HG02623 (cell line): ENCODE measurements at regions not wholly inside any gene's neighbourhood (a gene's known extent, or its start where the extent isn't known, plus 50 kb on each side); places are given as distances from the start of the nearest gene placed in this dataset.
"Not testable (repeated sequence)": the region's sequence is repeated elsewhere in the genome, so short reads cannot be mapped to it uniquely, and the experiment has no call there.

Experiments
- ATAC-seq: cut with Tn5 transposase; IDR thresholded peaks from one replicate; pipeline ENCODE4 v1.9.1; 2021; ENCODE audit warnings: moderate library complexity; ENCODE audit not compliant: unreplicated experiment

GRCh38 chr6:150495126-150495525 is 104.6 kb upstream of the PLEKHG1 start:
- ATAC-seq = no peak

DNA sequence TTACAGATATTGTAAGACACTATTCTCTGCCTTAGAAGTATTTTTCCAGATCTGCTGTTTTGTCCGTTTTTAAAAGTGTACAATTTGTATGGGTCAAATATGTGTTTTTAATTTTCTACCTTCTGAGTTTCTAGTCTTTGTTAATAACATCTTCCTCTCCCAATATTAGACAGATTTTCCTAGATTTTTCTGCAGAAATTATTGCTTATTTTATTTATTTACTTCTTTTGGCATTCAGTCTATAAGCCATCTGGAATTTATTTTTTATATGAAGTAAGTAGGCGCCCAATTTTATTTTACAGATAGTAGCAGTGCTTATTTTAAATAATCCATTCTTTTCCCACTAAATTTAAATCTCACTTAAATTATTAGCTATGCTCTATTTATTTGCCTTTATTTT is 103.1 kb upstream of the PLEKHG1 start:
- ATAC-seq = no peak

GRCh38 chr6:150499882-150500312 is 99.8 kb upstream of the PLEKHG1 start:
- ATAC-seq = no peak

DNA sequence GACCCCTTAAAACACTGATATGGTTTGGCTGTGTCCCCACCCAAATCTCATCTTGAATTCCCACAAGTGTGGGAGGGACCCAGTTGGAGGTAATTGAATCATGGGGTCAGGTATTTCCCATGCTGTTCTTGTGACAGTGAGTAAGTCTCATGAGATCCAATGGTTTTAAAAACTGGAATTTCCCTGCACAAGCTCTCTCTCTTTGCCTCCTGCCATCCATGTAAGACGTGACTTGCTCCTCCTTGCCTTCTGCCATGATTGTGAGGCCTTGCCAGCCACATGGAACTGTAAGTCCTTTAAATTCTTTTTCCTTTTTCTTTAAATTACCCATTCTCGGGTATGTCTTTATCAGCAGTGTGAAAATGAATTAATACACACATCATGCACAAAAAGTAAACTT is 99.1 kb upstream of the PLEKHG1 start:
- ATAC-seq = not testable (repeated sequence)

- ATAC-seq = no peak
Observed at GRCh38 chr6:150503041-150503440, 96.6 kb upstream of the PLEKHG1 start.

GRCh38 chr6:150503586-150504339 is 95.9 kb upstream of the PLEKHG1 start:
- no peak for ATAC-seq

- not testable (repeated sequence) for ATAC-seq
Observed at GRCh38 chr6:150507361-150507760, 92.3 kb upstream of the PLEKHG1 start.

DNA sequence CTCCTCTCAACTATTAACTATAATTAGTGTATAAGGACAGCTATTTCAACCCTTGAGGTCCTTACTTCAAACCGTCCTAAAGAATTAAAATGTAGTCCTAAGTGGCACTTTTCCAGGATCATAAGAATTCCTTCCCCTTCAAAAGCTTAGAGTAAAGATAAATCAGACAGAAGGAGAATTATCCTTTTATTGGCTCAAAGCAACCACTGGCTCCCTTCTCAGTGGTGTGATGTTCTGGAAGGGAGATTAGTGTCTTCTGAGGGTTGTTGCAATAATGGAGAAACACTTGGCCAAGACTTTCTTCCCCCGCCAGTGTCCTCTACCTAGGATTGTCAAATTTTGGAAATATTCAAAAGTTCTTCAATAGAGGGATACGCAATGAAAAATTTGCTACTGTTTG is 89.1 kb upstream of the PLEKHG1 start:
- no peak for ATAC-seq

DNA sequence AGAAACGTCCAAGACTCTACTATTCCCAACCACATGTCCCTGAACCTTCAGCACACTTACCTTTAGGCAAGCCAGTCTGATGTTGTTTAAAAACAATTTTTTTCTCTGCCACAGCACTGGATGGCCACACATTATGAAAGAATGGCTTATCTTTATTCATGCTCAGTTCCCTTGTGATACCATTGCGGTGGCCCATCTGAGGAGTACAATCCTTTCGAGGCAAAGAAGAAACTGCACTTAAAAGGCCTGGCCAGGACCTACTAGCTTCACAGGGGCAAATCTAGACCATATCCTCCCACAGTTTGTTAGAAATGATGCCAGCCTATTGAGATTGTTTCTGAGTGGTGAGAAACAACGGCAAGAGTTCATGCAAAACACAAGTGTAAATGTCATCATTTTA is 88.4 kb upstream of the PLEKHG1 start:
- ATAC-seq = no peak

DNA sequence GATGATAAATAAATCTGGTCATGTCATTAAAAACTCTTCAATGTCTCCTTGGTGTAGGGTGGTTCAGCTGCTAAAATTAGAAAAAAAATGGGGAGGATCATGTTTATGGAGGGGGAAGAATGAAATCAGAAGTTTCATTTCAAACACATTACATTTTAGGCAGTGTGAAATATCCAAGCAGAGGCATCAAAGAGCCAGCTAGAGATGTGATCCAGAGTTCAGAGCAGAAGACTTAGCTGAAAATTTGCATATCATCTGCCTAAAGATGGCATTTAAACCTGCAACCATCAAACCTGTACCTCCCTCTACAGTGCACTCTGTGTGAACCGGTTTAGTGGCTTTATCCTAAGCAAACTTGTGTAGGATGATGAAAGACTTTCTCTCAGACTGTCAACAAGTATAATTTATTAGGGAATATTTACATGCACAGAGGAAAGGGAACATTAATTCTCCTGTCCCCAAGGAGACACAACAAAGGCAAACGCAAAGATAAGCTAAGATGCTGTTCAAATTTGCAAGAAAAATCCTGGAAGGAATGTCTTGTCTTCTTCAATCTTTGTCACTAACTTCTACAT is 84.8 kb upstream of the PLEKHG1 start:
- no peak for ATAC-seq

GRCh38 chr6:150516199-150516598 is 83.5 kb upstream of the PLEKHG1 start:
- no peak for ATAC-seq

DNA sequence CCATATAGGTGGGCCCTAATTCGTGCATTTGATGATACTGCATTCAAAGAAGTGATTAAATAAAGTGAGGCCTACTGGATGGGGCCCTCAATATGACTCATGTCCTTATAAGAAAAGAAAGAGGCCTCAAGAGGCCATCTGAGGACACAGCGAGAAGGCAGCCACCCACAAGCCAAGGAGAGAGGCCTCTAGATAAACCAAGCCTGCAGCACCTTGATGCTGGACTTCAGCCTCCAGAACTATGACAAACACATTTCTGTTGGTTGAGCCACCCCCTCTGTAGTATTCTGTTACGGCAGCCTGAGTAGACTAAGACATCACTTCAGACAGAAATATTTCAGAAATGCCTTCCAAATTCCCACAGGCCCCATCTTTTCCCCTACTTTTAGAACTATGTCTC is 82.5 kb upstream of the PLEKHG1 start:
- ATAC-seq = no peak

GRCh38 chr6:150521482-150521881 is 78.2 kb upstream of the PLEKHG1 start:
- no peak for ATAC-seq

- not testable (repeated sequence) for ATAC-seq
Observed at GRCh38 chr6:150523216-150523615, 76.5 kb upstream of the PLEKHG1 start.

DNA sequence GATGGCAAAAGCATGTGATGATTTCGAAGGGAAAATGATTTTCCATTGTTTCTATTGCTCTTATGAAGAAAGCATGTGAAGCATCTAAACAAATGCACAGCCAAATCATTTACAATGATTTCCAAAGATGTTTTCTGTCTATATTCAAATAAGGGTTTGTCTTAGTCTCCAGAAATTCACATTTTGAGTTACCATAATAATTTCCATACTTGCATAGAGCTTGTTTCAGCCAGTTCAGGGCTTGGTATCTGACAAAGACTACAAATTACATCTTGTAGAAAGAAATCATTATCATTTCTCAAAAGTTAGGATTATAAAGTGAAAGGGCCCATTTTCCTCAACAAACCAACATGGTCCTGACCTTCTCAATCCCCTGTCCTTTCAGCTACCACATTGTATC is 74.4 kb upstream of the PLEKHG1 start:
- no peak for ATAC-seq

- ATAC-seq = no peak
Observed at GRCh38 chr6:150527100-150527499, 72.6 kb upstream of the PLEKHG1 start.

- ATAC-seq = no peak
Observed at GRCh38 chr6:150528648-150529285, 70.9 kb upstream of the PLEKHG1 start.

DNA sequence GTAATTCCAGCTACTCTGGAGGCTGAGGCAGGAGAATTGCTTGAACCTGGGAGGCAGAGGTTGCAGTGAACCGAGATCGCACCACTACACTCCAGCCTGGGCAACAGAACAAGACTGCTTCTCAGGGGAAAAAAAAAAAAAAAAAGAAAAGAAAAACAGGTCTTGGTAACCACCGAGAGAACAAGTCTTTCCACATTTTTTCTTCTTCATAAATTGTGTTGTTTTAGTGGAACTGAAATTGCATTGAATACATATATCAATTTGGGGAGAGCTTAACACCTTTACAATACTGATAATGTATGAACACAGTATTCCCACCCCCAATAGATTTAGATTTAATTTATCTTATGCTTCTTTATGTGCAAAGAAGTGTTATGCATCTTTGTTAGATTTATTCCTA is 70.0 kb upstream of the PLEKHG1 start:
- ATAC-seq = no peak

- no peak for ATAC-seq
Observed at GRCh38 chr6:150531957-150532356, 67.7 kb upstream of the PLEKHG1 start.

DNA sequence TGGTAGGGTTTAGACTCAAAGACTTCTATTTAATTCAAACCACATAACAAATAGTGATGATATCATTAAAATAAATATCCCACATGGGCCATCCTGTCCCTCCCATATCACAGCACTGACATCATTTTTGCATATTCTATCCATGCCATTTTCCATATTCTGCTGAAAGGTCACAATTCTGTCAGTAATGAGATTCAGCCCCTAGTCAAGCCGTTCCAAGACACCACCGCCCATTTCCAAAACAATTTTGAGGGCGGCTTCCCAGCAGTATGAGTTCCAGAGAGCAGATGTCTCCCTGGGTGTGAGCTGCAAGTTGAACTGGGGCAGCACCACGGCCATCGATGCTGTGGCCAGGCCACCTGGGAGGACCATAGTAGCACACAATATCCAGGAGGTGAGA is 65.1 kb upstream of the PLEKHG1 start:
- ATAC-seq = no peak

DNA sequence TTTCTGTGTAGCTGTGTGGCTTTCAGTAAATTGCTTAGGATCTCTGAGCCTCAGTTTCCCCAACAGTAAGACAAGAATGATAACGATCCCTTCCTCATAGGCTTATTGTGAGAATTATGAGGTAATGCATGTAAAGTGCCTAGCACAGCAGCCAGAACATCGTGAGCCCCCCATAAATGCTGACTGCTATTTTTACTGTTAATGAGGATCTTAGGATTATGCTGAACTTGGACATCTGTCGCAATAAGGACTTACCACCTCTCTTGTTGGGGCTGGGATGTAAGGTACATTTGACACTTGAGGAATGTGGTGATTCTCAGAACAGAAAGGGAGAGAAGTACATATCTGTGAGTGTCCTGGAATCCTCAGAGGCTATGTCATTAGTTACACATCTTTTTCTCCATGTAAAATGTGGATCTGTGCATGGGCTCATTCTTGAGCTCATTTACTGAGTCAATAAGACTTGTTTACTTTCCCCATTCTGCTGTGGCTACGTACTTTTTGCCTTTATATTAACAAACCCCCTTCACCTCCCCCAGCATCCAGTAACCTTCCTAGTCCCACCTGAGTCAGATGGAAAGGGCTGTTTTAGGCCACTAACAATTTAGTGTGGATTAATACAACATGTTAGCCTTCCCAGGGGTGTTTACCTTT is 64.4 kb upstream of the PLEKHG1 start:
- ATAC-seq = no peak

- no peak for ATAC-seq
Observed at GRCh38 chr6:150535818-150536220, 63.9 kb upstream of the PLEKHG1 start.
